Tibial artery (tissue), 4 donors: ENCODE measurements at regions not wholly inside any gene's neighbourhood (a gene's known extent, or its start where the extent isn't known, plus 50 kb on each side); places are given as distances from the start of the nearest gene placed in this dataset.

Source experiments
- DNase-seq, 2 donors: peaks; one replicate each; pipeline ENCODE4 v3.0.0-alpha.2; 2019
- H3K27ac ChIP-seq, 2 donors: fragments of 200-600 bp; sonication (generic) in 1 of 2; 1 replicate in 1 of 2; 2 replicates in 1 of 2; pipeline ENCODE4 v1.5.1; 2018 to 2019; ENCODE audit warnings: mild to moderate bottlenecking in 1 of 2
- H3K27me3 ChIP-seq, 2 donors: fragments of 200-600 bp; sonication (generic) in 1 of 2; one replicate each; pipeline versions ENCODE4 v1.5.1 to v1.6.0; 2016 to 2019
- H3K36me3 ChIP-seq, 3 donors: fragments of 200-600 bp; sonication (generic) in 2 of 3; one replicate each; pipeline ENCODE4 v1.5.1; 2016 to 2019; ENCODE audit warnings: mild to moderate bottlenecking in 2 of 3
- H3K4me1 ChIP-seq, 4 donors: fragments of 200-600 bp; sonication (generic) in 2 of 4; 1 replicate in 3 of 4; 2 replicates in 1 of 4; pipeline ENCODE4 v1.5.1; 2016 to 2019
- H3K4me3 ChIP-seq, 2 donors: fragments of 200-600 bp; sonication (generic) in 1 of 2; 1 replicate in 1 of 2; 2 replicates in 1 of 2; pipeline ENCODE4 v1.5.1; 2018 to 2019; ENCODE audit warnings: mild to moderate bottlenecking in 2 of 2
- H3K9me3 ChIP-seq, 3 donors: fragments of 200-600 bp; sonication (generic) in 1 of 3; one replicate each; pipeline ENCODE4 v1.5.1; 2016 to 2019
- CTCF ChIP-seq, 2 experiments: fragments of 200-600 bp in 1 of 2; fragments of 450-650 bp in 1 of 2; IDR thresholded peaks; one replicate each; pipeline ENCODE4 v1.5.1; 2017 to 2019; ENCODE audit warnings: antibody characterized with exemption in 2 of 2, mild to moderate bottlenecking in 1 of 2, moderate library complexity in 1 of 2
- intact Hi-C: fragments of 100-400 bp; cut with DNase I; formaldehyde crosslinking; loops from one replicate; pipeline ENCODE4 v1.15.0; 2023; ENCODE audit warnings: low total_unique reads

GRCh38 chr13:89880201-89880600 is 1467.3 kb upstream of the MIR17HG start:
- H3K36me3 ChIP-seq = no peaks in the 10 kb centered on the region
- intact Hi-C loops = no loop called here
- no peak for TF ChIP-seq CTCF (IDR thresholded peaks at IDR 0.05)
- H3K4me1 ChIP-seq = no peaks in the 10 kb centered on the region
- no peaks in the 10 kb centered on the region for H3K27me3 ChIP-seq
- no peak overlapping the region for H3K27ac ChIP-seq
- H3K9me3 ChIP-seq = no peaks in the 10 kb centered on the region
- no peak overlapping the region for H3K4me3 ChIP-seq
- no peak for DNase-seq

- Histone ChIP-seq H3K36me3 (no peaks in the 10 kb centered on the region), H3K9me3 (no peaks in the 10 kb centered on the region), H3K4me1 (no peaks in the 10 kb centered on the region), H3K4me3 (no peak overlapping the region), H3K27ac (no peak overlapping the region), H3K27me3 (no peaks in the 10 kb centered on the region)
- TF ChIP-seq CTCF (IDR thresholded peaks at IDR 0.05) = no peak
- intact Hi-C loops = no loop called here
- no peak for DNase-seq
Measured at GRCh38 chr13:89883893-89884448, 1463.5 kb upstream of the MIR17HG start.

- H3K4me3 ChIP-seq = no peak overlapping the region
- intact Hi-C loops = no loop called here
- DNase-seq = no peak
- H3K4me1 ChIP-seq = no peaks in the 10 kb centered on the region
- no peaks in the 10 kb centered on the region for H3K36me3 ChIP-seq
- H3K27ac ChIP-seq = no peak overlapping the region
- no peaks in the 10 kb centered on the region for H3K9me3 ChIP-seq
- no peaks in the 10 kb centered on the region for H3K27me3 ChIP-seq
- no peak for TF ChIP-seq CTCF (IDR thresholded peaks at IDR 0.05)
Measured at GRCh38 chr13:89890806-89891205, 1456.7 kb upstream of the MIR17HG start.

- intact Hi-C loops = no loop called here
- no peak overlapping the region for H3K4me3 ChIP-seq
- H3K27me3 ChIP-seq = no peaks in the 10 kb centered on the region
- no peaks in the 10 kb centered on the region for H3K4me1 ChIP-seq
- no peaks in the 10 kb centered on the region for H3K36me3 ChIP-seq
- no peak overlapping the region for H3K27ac ChIP-seq
- no peak for DNase-seq
- no peaks in the 10 kb centered on the region for H3K9me3 ChIP-seq
- TF ChIP-seq CTCF (IDR thresholded peaks at IDR 0.05) = no peak
Measured at GRCh38 chr13:89891416-89891815, 1456.1 kb upstream of the MIR17HG start.

GRCh38 chr13:89897681-89898080 is 1449.8 kb upstream of the MIR17HG start:
- intact Hi-C loops = no loop called here
- H3K4me1 ChIP-seq = no peaks in the 10 kb centered on the region
- TF ChIP-seq CTCF (IDR thresholded peaks at IDR 0.05) = no peak
- no peaks in the 10 kb centered on the region for H3K9me3 ChIP-seq
- DNase-seq = no peak
- no peak overlapping the region for H3K27ac ChIP-seq
- no peak overlapping the region for H3K4me3 ChIP-seq
- H3K36me3 ChIP-seq = no peaks in the 10 kb centered on the region
- H3K27me3 ChIP-seq = no peaks in the 10 kb centered on the region
